OCI-LY1 (cell line): ENCODE measurements at regions not wholly inside any gene's neighbourhood (a gene's known extent, or its start where the extent isn't known, plus 50 kb on each side); places are given as distances from the start of the nearest gene placed in this dataset.

Source experiments
- CTCF ChIP-seq: fragments of 200-600 bp; sonication (generic), shearing (Covaris generic); IDR thresholded peaks from 2 replicates; pipeline ENCODE4 v1.5.1; 2017; ENCODE audit warnings: mild to moderate bottlenecking, antibody characterized with exemption, low read length, moderate library complexity, mixed read lengths
- EZH2 ChIP-seq: fragments of 200-600 bp; sonication (generic), shearing (Covaris generic); IDR thresholded peaks from 2 replicates; pipeline ENCODE4 v1.8.0; 2017; ENCODE audit warnings: borderline replicate concordance, mixed run types, mild to moderate bottlenecking, antibody characterized with exemption, low read length, moderate library complexity, mixed read lengths

- TF ChIP-seq CTCF, result no peak
- TF ChIP-seq EZH2, result no peak
These were observed 424.1 kb upstream of the POU3F3 start for GRCh38 chr2:104429639-104430358.
